OCI-LY1 (cell line): ENCODE measurements at regions not wholly inside any gene's neighbourhood (a gene's known extent, or its start where the extent isn't known, plus 50 kb on each side); places are given as distances from the start of the nearest gene placed in this dataset.

Source experiments
- EZH2 ChIP-seq: fragments of 200-600 bp; sonication (generic), shearing (Covaris generic); IDR thresholded peaks from 2 replicates; pipeline ENCODE4 v1.8.0; 2017; ENCODE audit warnings: borderline replicate concordance, mixed run types, mild to moderate bottlenecking, antibody characterized with exemption, low read length, moderate library complexity, mixed read lengths
- TF ChIP-seq, protein P1 (sequence below): fragments of 200-600 bp; sonication (generic), shearing (Covaris generic); IDR thresholded peaks from 2 replicates; pipeline ENCODE4 v1.5.1; 2017; ENCODE audit warnings: mild to moderate bottlenecking, antibody characterized with exemption, low read length, moderate library complexity, mixed read lengths

GRCh38 chr7:153529100-153529499 is 523.1 kb upstream of the DPP6 start:
- TF ChIP-seq, protein P1, sequence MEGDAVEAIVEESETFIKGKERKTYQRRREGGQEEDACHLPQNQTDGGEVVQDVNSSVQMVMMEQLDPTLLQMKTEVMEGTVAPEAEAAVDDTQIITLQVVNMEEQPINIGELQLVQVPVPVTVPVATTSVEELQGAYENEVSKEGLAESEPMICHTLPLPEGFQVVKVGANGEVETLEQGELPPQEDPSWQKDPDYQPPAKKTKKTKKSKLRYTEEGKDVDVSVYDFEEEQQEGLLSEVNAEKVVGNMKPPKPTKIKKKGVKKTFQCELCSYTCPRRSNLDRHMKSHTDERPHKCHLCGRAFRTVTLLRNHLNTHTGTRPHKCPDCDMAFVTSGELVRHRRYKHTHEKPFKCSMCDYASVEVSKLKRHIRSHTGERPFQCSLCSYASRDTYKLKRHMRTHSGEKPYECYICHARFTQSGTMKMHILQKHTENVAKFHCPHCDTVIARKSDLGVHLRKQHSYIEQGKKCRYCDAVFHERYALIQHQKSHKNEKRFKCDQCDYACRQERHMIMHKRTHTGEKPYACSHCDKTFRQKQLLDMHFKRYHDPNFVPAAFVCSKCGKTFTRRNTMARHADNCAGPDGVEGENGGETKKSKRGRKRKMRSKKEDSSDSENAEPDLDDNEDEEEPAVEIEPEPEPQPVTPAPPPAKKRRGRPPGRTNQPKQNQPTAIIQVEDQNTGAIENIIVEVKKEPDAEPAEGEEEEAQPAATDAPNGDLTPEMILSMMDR, result no peak
- TF ChIP-seq EZH2, result no peak
